Activated CD4-positive, alpha-beta T cell treated with anti-CD3 and anti-CD28 coated beads, Interleukin-2, amount 10 ng/mL, durations not matched to agents 24 days and 14 days (primary cell): ENCODE measurements at regions not wholly inside any gene's neighbourhood (a gene's known extent, or its start where the extent isn't known, plus 50 kb on each side); places are given as distances from the start of the nearest gene placed in this dataset.

Experiments
- DNase-seq: peaks from one replicate; pipeline ENCODE4 v3.0.0; 2022
- H3K27ac Mint-ChIP-seq: one replicate; pipeline ENCODE4 v1.8.0; 2022; ENCODE audit warnings: mild to moderate bottlenecking, mixed read lengths
- H3K27me3 Mint-ChIP-seq: one replicate; pipeline ENCODE4 v1.8.0; 2022; ENCODE audit warnings: mixed read lengths
- H3K36me3 Mint-ChIP-seq: one replicate; pipeline ENCODE4 v1.8.0; 2022; ENCODE audit warnings: low read depth, mild to moderate bottlenecking, mixed read lengths
- H3K4me1 Mint-ChIP-seq: one replicate; pipeline ENCODE4 v1.8.0; 2021; ENCODE audit warnings: mixed read lengths
- H3K4me3 Mint-ChIP-seq: one replicate; pipeline ENCODE4 v1.8.0; 2022; ENCODE audit warnings: mild to moderate bottlenecking, moderate library complexity, mixed read lengths
- H3K9me3 Mint-ChIP-seq: one replicate; pipeline ENCODE4 v1.8.0; 2021; ENCODE audit warnings: mixed read lengths
- intact Hi-C: fragments of 100-400 bp; cut with micrococcal nuclease; formaldehyde crosslinking; loops from one replicate; pipeline ENCODE4 v1.15.1; 2023

- intact Hi-C loops, result no loop called here
- Mint-ChIP-seq H3K27ac (peak overlapping the region; percentile 34), H3K4me3 (no peak overlapping the region), H3K9me3 (peaks cover 27% of the 10 kb centered on the region), H3K36me3 (peaks cover 1% of the 10 kb centered on the region), H3K4me1 (peaks cover 14% of the 10 kb centered on the region), H3K27me3 (no peaks in the 10 kb centered on the region)
- DNase-seq, result peak; percentile 72
These were observed 281.1 kb upstream of the MAP3K1 start for GRCh38 chr5:56534102-56534829.

- intact Hi-C loops, result no loop called here
- Mint-ChIP-seq H3K9me3 (peaks cover 15% of the 10 kb centered on the region), H3K4me3 (no peak overlapping the region)
These were observed 282.9 kb upstream of the MAP3K1 start for GRCh38 chr5:56532466-56532865.

GRCh38 chr5:56530626-56531138, 284.7 kb upstream of the MAP3K1 start:
- Mint-ChIP-seq H3K4me1 (peaks cover 24% of the 10 kb centered on the region), H3K27ac (no peak overlapping the region), H3K9me3 (peaks cover 11% of the 10 kb centered on the region), H3K4me3 (no peak overlapping the region), H3K27me3 (no peaks in the 10 kb centered on the region), H3K36me3 (no peaks in the 10 kb centered on the region)
- DNase-seq, result no peak
- intact Hi-C loops, result no loop called here

More at GRCh38 chr5:56532466-56532865, 282.9 kb upstream of the MAP3K1 start:
- peaks cover 21% of the 10 kb centered on the region for H3K4me1 Mint-ChIP-seq
- H3K27me3 Mint-ChIP-seq, result no peaks in the 10 kb centered on the region
- no peaks in the 10 kb centered on the region for H3K36me3 Mint-ChIP-seq
- peak; percentile 58 for DNase-seq
- no peak overlapping the region for H3K27ac Mint-ChIP-seq

- DNase-seq, result no peak
- no peaks in the 10 kb centered on the region for H3K36me3 Mint-ChIP-seq
- no peaks in the 10 kb centered on the region for H3K27me3 Mint-ChIP-seq
- no peak overlapping the region for H3K27ac Mint-ChIP-seq
- no peak overlapping the region for H3K4me3 Mint-ChIP-seq
- intact Hi-C loops, result no loop called here
- peaks cover 11% of the 10 kb centered on the region for H3K9me3 Mint-ChIP-seq
- peaks cover 22% of the 10 kb centered on the region for H3K4me1 Mint-ChIP-seq
These were observed 285.5 kb upstream of the MAP3K1 start for GRCh38 chr5:56529666-56530430.

GRCh38 chr5:56527174-56527573, 288.2 kb upstream of the MAP3K1 start:
- Mint-ChIP-seq H3K36me3 (no peaks in the 10 kb centered on the region), H3K27ac (no peak overlapping the region), H3K9me3 (peaks cover 10% of the 10 kb centered on the region), H3K27me3 (no peaks in the 10 kb centered on the region), H3K4me1 (peaks cover 10% of the 10 kb centered on the region), H3K4me3 (no peak overlapping the region)
- no peak for DNase-seq
- intact Hi-C loops, result no loop called here

- no peaks in the 10 kb centered on the region for H3K36me3 Mint-ChIP-seq
- no peaks in the 10 kb centered on the region for H3K9me3 Mint-ChIP-seq
- intact Hi-C loops, result no loop called here
- no peak overlapping the region for H3K27ac Mint-ChIP-seq
- no peak for DNase-seq
- peaks cover 10% of the 10 kb centered on the region for H3K4me1 Mint-ChIP-seq
- H3K4me3 Mint-ChIP-seq, result no peak overlapping the region
- H3K27me3 Mint-ChIP-seq, result peaks cover 2% of the 10 kb centered on the region
These were observed 290.2 kb upstream of the MAP3K1 start for GRCh38 chr5:56525113-56525512.

GRCh38 chr5:56523790-56524575, 290.9 kb upstream of the ANKRD55 start:
- H3K27ac Mint-ChIP-seq, result no peak overlapping the region
- H3K4me1 Mint-ChIP-seq, result peaks cover 10% of the 10 kb centered on the region
- no peaks in the 10 kb centered on the region for H3K36me3 Mint-ChIP-seq
- intact Hi-C loops, result no loop called here
- H3K9me3 Mint-ChIP-seq, result no peaks in the 10 kb centered on the region
- H3K4me3 Mint-ChIP-seq, result no peak overlapping the region
- peaks cover 3% of the 10 kb centered on the region for H3K27me3 Mint-ChIP-seq
- DNase-seq, result no peak

- intact Hi-C loops, result no loop called here
- peaks cover 9% of the 10 kb centered on the region for H3K4me1 Mint-ChIP-seq
- H3K9me3 Mint-ChIP-seq, result no peaks in the 10 kb centered on the region
These were observed 289.8 kb upstream of the ANKRD55 start for GRCh38 chr5:56522960-56523359.

GRCh38 chr5:56522169-56522568, 289.0 kb upstream of the ANKRD55 start:
- Mint-ChIP-seq H3K27ac (no peak overlapping the region), H3K36me3 (no peaks in the 10 kb centered on the region), H3K27me3 (peaks cover 4% of the 10 kb centered on the region), H3K9me3 (no peaks in the 10 kb centered on the region), H3K4me3 (no peak overlapping the region), H3K4me1 (peaks cover 8% of the 10 kb centered on the region)
- no peak for DNase-seq
- intact Hi-C loops, result no loop called here

More at GRCh38 chr5:56522960-56523359, 289.8 kb upstream of the ANKRD55 start:
- no peak for DNase-seq
- Mint-ChIP-seq H3K36me3 (no peaks in the 10 kb centered on the region), H3K27ac (no peak overlapping the region), H3K4me3 (no peak overlapping the region), H3K27me3 (peaks cover 4% of the 10 kb centered on the region)

GRCh38 chr5:56520986-56521730, 288.0 kb upstream of the ANKRD55 start:
- Mint-ChIP-seq H3K4me1 (peaks cover 9% of the 10 kb centered on the region), H3K36me3 (no peaks in the 10 kb centered on the region), H3K27ac (no peak overlapping the region), H3K4me3 (no peak overlapping the region), H3K27me3 (peaks cover 4% of the 10 kb centered on the region), H3K9me3 (no peaks in the 10 kb centered on the region)
- intact Hi-C loops, result no loop called here
- no peak for DNase-seq

- no peak for DNase-seq
- no peaks in the 10 kb centered on the region for H3K9me3 Mint-ChIP-seq
- H3K4me1 Mint-ChIP-seq, result peaks cover 9% of the 10 kb centered on the region
- no peak overlapping the region for H3K4me3 Mint-ChIP-seq
- H3K27ac Mint-ChIP-seq, result no peak overlapping the region
- intact Hi-C loops, result no loop called here
- peaks cover 4% of the 10 kb centered on the region for H3K27me3 Mint-ChIP-seq
- no peaks in the 10 kb centered on the region for H3K36me3 Mint-ChIP-seq
These were observed 285.7 kb upstream of the ANKRD55 start for GRCh38 chr5:56518820-56519219.

- H3K4me3 Mint-ChIP-seq, result no peak overlapping the region
- no peak for DNase-seq
- no peaks in the 10 kb centered on the region for H3K9me3 Mint-ChIP-seq
- no peak overlapping the region for H3K27ac Mint-ChIP-seq
- H3K4me1 Mint-ChIP-seq, result peaks cover 21% of the 10 kb centered on the region
- H3K27me3 Mint-ChIP-seq, result peaks cover 4% of the 10 kb centered on the region
- intact Hi-C loops, result no loop called here
- no peaks in the 10 kb centered on the region for H3K36me3 Mint-ChIP-seq
These were observed 283.9 kb upstream of the ANKRD55 start for GRCh38 chr5:56517011-56517416.

- DNase-seq, result no peak
- Mint-ChIP-seq H3K27me3 (peaks cover 4% of the 10 kb centered on the region), H3K27ac (no peak overlapping the region), H3K4me1 (peaks cover 21% of the 10 kb centered on the region), H3K36me3 (no peaks in the 10 kb centered on the region), H3K4me3 (no peak overlapping the region), H3K9me3 (no peaks in the 10 kb centered on the region)
- intact Hi-C loops, result no loop called here
These were observed 283.3 kb upstream of the ANKRD55 start for GRCh38 chr5:56516441-56516840.
